ENCODE measurements at regions not wholly inside any gene's neighbourhood (a gene's known extent, or its start where the extent isn't known, plus 50 kb on each side); places are given as distances from the start of the nearest gene placed in this dataset.

GRCh38 chr4:107482546-107482945, 237.5 kb downstream of the PAPSS1 start:
- TF ChIP-seq EZH2 (IDR thresholded peaks at IDR 0.05; ENCODE audit: borderline replicate concordance), result no peak
- TF ChIP-seq, protein P1, sequence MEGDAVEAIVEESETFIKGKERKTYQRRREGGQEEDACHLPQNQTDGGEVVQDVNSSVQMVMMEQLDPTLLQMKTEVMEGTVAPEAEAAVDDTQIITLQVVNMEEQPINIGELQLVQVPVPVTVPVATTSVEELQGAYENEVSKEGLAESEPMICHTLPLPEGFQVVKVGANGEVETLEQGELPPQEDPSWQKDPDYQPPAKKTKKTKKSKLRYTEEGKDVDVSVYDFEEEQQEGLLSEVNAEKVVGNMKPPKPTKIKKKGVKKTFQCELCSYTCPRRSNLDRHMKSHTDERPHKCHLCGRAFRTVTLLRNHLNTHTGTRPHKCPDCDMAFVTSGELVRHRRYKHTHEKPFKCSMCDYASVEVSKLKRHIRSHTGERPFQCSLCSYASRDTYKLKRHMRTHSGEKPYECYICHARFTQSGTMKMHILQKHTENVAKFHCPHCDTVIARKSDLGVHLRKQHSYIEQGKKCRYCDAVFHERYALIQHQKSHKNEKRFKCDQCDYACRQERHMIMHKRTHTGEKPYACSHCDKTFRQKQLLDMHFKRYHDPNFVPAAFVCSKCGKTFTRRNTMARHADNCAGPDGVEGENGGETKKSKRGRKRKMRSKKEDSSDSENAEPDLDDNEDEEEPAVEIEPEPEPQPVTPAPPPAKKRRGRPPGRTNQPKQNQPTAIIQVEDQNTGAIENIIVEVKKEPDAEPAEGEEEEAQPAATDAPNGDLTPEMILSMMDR (IDR thresholded peaks at IDR 0.05; ENCODE audit: poor library complexity), result no peak

Data from hepatocyte (in vitro differentiated cells).